NB4 (cell line): ENCODE measurements at regions not wholly inside any gene's neighbourhood (a gene's known extent, or its start where the extent isn't known, plus 50 kb on each side); places are given as distances from the start of the nearest gene placed in this dataset.

ENCODE experiments used
- DNase-seq: peaks from one replicate; pipeline ENCODE4 v3.0.0; 2010; ENCODE audit warnings: low read depth
- H3K4me3 ChIP-seq: one replicate; pipeline ENCODE4 v1.5.1; 2011; ENCODE audit warnings: mild to moderate bottlenecking, low read depth, low read length, moderate library complexity
- CTCF ChIP-seq: IDR thresholded peaks from one replicate; pipeline ENCODE4 v1.5.1; 2012; ENCODE audit warnings: low read depth, low read length
- MAX ChIP-seq: IDR thresholded peaks from 2 replicates; pipeline ENCODE4 v1.6.1; 2011; ENCODE audit warnings: low read depth, low read length
- MYC ChIP-seq: IDR thresholded peaks from 2 replicates; pipeline ENCODE4 v1.6.1; 2011; ENCODE audit warnings: low read depth, low read length
- POLR2A ChIP-seq: IDR thresholded peaks from 2 replicates; pipeline ENCODE4 v1.6.1; 2011; ENCODE audit warnings: mild to moderate bottlenecking; ENCODE audit not compliant: insufficient read length; ENCODE audit errors: extremely low read depth

GRCh38 chr18:75880925-75881504 lies 453.5 kb upstream of the SMIM21 start:
- no peak for DNase-seq
- H3K4me3 ChIP-seq = no peak overlapping the region
- no peak for TF ChIP-seq POLR2A
- TF ChIP-seq MYC = no peak
- TF ChIP-seq MAX = no peak
- no peak for TF ChIP-seq CTCF

GRCh38 chr18:75880266-75880665 lies 452.8 kb upstream of the SMIM21 start:
- DNase-seq = no peak
- H3K4me3 ChIP-seq = no peak overlapping the region
- TF ChIP-seq MYC (no peak), CTCF (no peak), POLR2A (no peak), MAX (no peak)

- TF ChIP-seq POLR2A (no peak), CTCF (no peak), MYC (no peak), MAX (no peak)
- no peak overlapping the region for H3K4me3 ChIP-seq
- no peak for DNase-seq
These were observed 451.7 kb upstream of the SMIM21 start for GRCh38 chr18:75879196-75879595.

GRCh38 chr18:75875559-75875958 lies 448.1 kb upstream of the SMIM21 start:
- TF ChIP-seq MAX = no peak
- TF ChIP-seq CTCF = no peak
- DNase-seq = no peak

GRCh38 chr18:75874401-75875089 lies 447.0 kb upstream of the SMIM21 start:
- no peak for TF ChIP-seq MAX
- no peak for TF ChIP-seq CTCF
- TF ChIP-seq POLR2A = no peak
- no peak for DNase-seq
- H3K4me3 ChIP-seq = no peak overlapping the region

More at GRCh38 chr18:75875559-75875958, 448.1 kb upstream of the SMIM21 start:
- no peak overlapping the region for H3K4me3 ChIP-seq
